Thyroid gland (tissue), 4 donors: ENCODE measurements at regions not wholly inside any gene's neighbourhood (a gene's known extent, or its start where the extent isn't known, plus 50 kb on each side); places are given as distances from the start of the nearest gene placed in this dataset.

Experiments used
- DNase-seq, 2 donors: peaks; one replicate each; pipeline ENCODE4 v3.0.0-alpha.2; 2019
- H3K27ac ChIP-seq, 3 donors: fragments of 200-600 bp; sonication (generic); 1 replicate in 2 of 3; 2 replicates in 1 of 3; pipeline ENCODE4 v1.5.1; 2016 to 2019; ENCODE audit warnings: mild to moderate bottlenecking in 1 of 3, moderate library complexity in 1 of 3
- H3K27me3 ChIP-seq: fragments of 200-600 bp; sonication (generic); one replicate; pipeline ENCODE4 v1.5.1; 2019
- H3K36me3 ChIP-seq, 2 donors: fragments of 200-600 bp; sonication (generic); one replicate each; pipeline ENCODE4 v1.5.1; 2016 to 2019
- H3K4me1 ChIP-seq, 2 donors: fragments of 200-600 bp; sonication (generic); one replicate each; pipeline ENCODE4 v1.5.1; 2017 to 2019
- H3K4me3 ChIP-seq, 3 donors: fragments of 200-600 bp; sonication (generic); replicated peaks in 1 of 3; 1 replicate in 2 of 3; 2 replicates in 1 of 3; pipeline ENCODE4 v1.5.1; 2016; ENCODE audit warnings: mild to moderate bottlenecking in 1 of 3
- H3K9me3 ChIP-seq: fragments of 200-600 bp; sonication (generic); one replicate; pipeline ENCODE4 v1.5.1; 2017
- POLR2A ChIP-seq, 2 donors: fragments of 450-650 bp; IDR thresholded peaks; one replicate each; pipeline ENCODE4 v1.6.1; 2017; ENCODE audit warnings: antibody characterized with exemption in 2 of 2, mild to moderate bottlenecking in 2 of 2, moderate library complexity in 1 of 2
- WGBS, 2 donors: methylation state at CpG; one replicate each; pipeline ENCODE4 v1.1.5; 2017; 5-methylcytosine and 5-hydroxymethylcytosine counted together
- intact Hi-C: fragments of 100-400 bp; cut with DNase I; formaldehyde crosslinking; loops from one replicate; pipeline ENCODE4 v1.15.1; 2023
- TF ChIP-seq, protein P1 (sequence below), 6 experiments: fragments of 200-600 bp in 3 of 6; fragments of 450-650 bp in 3 of 6; sonication (generic) in 3 of 6; IDR thresholded peaks; one replicate each; pipeline ENCODE4 v1.5.1; 2016 to 2019; ENCODE audit warnings: antibody characterized with exemption in 6 of 6, mild to moderate bottlenecking in 2 of 6, inconsistent platforms in 1 of 6, moderate library complexity in 1 of 6

DNA sequence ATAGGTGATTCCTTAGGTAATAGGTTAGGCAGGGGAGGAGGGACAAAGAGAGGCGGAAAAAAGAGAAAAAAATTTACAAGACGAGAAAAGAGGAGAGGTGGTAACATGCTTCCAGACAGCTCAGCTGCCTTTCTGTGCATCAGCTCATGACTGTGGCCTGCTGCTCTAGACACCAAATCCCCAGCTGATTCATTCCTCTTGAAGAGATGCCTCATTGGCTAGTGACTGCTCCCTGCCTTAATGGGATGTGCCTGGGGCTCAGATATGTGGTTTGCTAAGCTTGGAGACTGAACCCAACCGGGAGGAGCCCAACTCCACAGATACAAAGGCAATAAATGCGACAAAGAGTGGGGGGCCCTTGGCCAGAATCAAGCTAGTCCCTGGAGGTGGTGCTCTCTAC, 105.9 kb upstream of the FAM20A start:
- Histone ChIP-seq H3K4me1 (no peaks in the 10 kb centered on the region), H3K27me3 (no peaks in the 10 kb centered on the region), H3K36me3 (no peaks in the 10 kb centered on the region), H3K27ac (no peak overlapping the region), H3K4me3 (no peak overlapping the region), H3K9me3 (no peaks in the 10 kb centered on the region)
- TF ChIP-seq POLR2A (IDR thresholded peaks at IDR 0.05), result no peak
- TF ChIP-seq, protein P1, sequence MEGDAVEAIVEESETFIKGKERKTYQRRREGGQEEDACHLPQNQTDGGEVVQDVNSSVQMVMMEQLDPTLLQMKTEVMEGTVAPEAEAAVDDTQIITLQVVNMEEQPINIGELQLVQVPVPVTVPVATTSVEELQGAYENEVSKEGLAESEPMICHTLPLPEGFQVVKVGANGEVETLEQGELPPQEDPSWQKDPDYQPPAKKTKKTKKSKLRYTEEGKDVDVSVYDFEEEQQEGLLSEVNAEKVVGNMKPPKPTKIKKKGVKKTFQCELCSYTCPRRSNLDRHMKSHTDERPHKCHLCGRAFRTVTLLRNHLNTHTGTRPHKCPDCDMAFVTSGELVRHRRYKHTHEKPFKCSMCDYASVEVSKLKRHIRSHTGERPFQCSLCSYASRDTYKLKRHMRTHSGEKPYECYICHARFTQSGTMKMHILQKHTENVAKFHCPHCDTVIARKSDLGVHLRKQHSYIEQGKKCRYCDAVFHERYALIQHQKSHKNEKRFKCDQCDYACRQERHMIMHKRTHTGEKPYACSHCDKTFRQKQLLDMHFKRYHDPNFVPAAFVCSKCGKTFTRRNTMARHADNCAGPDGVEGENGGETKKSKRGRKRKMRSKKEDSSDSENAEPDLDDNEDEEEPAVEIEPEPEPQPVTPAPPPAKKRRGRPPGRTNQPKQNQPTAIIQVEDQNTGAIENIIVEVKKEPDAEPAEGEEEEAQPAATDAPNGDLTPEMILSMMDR (IDR thresholded peaks at IDR 0.05), result no peak
- intact Hi-C loops, result no loop called here
- DNase-seq, result no peak
- WGBS, 2 donors, result 81 to 85% methylated on average over 4 of the region's 4 CpGs

DNA sequence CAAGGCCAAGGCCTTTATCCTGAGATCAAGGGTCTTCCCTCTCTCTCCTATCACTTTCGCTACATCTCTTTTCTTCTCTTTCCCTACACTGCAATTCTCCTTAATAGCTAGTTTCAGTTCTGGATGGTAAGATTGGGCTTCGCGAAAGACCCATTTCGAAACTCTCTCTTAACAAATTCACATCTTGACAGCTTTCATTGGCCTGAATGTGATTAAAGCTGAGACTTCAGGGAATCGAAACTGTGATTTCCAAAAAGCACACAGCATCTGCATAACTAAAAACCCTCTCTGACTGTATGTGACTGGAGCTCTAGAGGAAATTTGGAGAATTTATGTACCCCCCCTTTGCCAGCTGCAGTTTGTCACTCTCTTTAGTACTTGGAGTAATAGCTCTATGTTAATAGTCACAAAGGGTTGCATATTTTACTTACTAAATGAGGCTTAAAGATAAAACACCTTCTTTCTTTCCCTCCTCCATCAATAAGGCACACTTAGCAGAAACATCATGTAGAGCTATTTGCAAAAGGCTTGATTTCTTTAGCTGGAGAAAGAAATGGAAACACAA, 105.3 kb upstream of the FAM20A start:
- H3K4me3 ChIP-seq, result no peak overlapping the region
- no peak overlapping the region for H3K27ac ChIP-seq
- H3K4me1 ChIP-seq, result no peaks in the 10 kb centered on the region
- no peaks in the 10 kb centered on the region for H3K27me3 ChIP-seq
- intact Hi-C loops, result no loop called here
- WGBS, 2 donors, result 76 to 86% methylated on average over 5 of the region's 5 CpGs
- TF ChIP-seq POLR2A (IDR thresholded peaks at IDR 0.05), result no peak
- TF ChIP-seq, protein P1 (IDR thresholded peaks at IDR 0.05), result no peak
- no peaks in the 10 kb centered on the region for H3K36me3 ChIP-seq
- DNase-seq, result no peak
- H3K9me3 ChIP-seq, result no peaks in the 10 kb centered on the region

DNA sequence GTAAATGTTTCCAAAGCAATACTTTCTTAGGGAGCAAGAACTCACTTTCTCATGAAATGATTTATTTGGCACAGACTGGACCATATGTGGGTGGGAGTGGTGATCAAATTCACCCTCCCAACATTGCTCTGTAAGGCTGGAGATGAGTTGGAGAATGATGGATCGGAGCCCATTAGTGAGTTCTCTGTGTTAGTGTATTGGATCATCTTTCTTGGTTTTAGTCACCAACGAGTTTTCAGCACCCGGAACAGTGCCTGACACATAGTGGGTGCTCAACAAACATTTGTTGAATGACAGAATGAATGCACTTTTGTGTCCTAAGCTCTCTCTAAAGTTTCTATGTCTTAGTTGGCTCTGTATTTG, 104.5 kb upstream of the FAM20A start:
- intact Hi-C loops, result no loop called here
- Histone ChIP-seq H3K27me3 (no peaks in the 10 kb centered on the region), H3K36me3 (no peaks in the 10 kb centered on the region), H3K4me1 (no peaks in the 10 kb centered on the region), H3K27ac (no peak overlapping the region), H3K9me3 (no peaks in the 10 kb centered on the region), H3K4me3 (no peak overlapping the region)
- no peak for DNase-seq
- WGBS, 2 donors, result 78 to 80% methylated on average over 3 of the region's 3 CpGs
- TF ChIP-seq POLR2A (IDR thresholded peaks at IDR 0.05), result no peak
- TF ChIP-seq, protein P1 (IDR thresholded peaks at IDR 0.05), result no peak

DNA sequence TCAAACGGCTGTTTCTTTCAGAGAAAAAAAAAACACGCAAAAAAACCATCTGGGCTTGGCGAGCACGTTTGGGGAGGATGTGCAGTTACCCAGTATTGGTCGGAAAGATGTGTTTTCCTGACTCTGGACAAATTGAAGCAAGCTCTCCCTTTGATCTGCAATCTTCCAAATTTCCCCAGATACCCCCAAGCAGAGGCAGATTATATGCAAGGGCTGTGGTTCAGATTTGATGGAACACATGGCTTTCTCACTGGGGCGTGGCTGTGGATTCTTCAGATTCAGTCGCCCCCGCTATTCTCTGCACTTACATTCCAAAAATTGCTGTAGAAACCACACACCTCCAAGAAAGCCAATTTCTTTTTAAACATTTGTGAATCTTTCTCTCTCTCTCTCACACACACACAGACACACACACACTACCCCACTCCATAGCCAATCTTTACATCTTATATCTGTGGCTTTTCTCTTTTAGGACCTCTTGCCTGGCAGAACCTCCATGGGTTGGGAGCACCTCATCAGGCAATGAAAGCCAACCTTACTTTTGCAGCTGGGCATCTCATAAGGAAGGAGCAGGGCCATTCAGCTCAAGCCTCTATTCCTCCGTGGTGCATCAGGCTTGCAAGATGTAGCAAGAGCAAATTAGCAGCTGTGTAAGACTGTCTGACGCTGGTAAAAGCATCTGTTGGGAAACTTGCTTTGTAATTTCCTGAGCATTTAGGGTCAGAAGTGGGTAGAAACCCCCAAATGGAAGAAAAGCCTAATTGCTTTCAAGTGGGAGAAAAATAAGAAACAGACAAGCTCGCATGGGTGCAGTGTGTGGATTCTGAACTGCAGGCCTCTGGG, 103.9 kb upstream of the FAM20A start:
- TF ChIP-seq, protein P1 (IDR thresholded peaks at IDR 0.05), result no peak
- no peak for TF ChIP-seq POLR2A (IDR thresholded peaks at IDR 0.05)

DNA sequence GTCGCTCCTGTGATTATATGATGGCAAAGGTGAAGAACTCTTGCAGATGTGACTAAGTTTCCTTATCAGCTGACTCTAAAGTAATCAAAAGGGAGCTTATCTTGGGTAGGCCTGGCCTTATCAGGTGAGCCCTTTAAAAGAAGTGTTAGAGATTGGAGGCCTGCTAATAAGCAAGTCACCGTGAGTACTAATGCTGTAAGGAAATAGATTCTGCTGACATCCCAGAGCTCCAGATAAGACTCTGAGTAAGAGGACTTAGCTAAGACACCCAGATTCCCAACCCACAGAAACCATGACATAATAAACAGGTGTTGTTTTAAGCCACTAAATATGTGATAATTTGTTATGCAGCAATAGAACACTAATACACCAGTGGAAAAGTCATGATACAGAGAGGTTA, 99.9 kb upstream of the FAM20A start:
- intact Hi-C loops, result no loop called here
- 51 to 85% methylated on average over 2 of the region's 2 CpGs for WGBS, 2 donors
- no peaks in the 10 kb centered on the region for H3K9me3 ChIP-seq
- TF ChIP-seq, protein P1 (IDR thresholded peaks at IDR 0.05), result no peak
- TF ChIP-seq POLR2A (IDR thresholded peaks at IDR 0.05), result no peak
- no peak overlapping the region for H3K4me3 ChIP-seq
- DNase-seq, result no peak
- H3K27ac ChIP-seq, result no peak overlapping the region
- H3K27me3 ChIP-seq, result no peaks in the 10 kb centered on the region
- H3K4me1 ChIP-seq, result no peaks in the 10 kb centered on the region
- H3K36me3 ChIP-seq, result no peaks in the 10 kb centered on the region

More for the DNA sequence above, 103.9 kb upstream of the FAM20A start:
- Histone ChIP-seq H3K27me3 (no peaks in the 10 kb centered on the region), H3K27ac (no peak overlapping the region), H3K4me1 (no peaks in the 10 kb centered on the region), H3K9me3 (no peaks in the 10 kb centered on the region), H3K4me3 (no peak overlapping the region), H3K36me3 (no peaks in the 10 kb centered on the region)
- DNase-seq, result no peak
- WGBS, 2 donors, result 75 to 81% methylated on average over 11 of the region's 11 CpGs
- intact Hi-C loops, result no loop called here
